ENCODE measurements at regions not wholly inside any gene's neighbourhood (a gene's known extent, or its start where the extent isn't known, plus 50 kb on each side); places are given as distances from the start of the nearest gene placed in this dataset.

DNA sequence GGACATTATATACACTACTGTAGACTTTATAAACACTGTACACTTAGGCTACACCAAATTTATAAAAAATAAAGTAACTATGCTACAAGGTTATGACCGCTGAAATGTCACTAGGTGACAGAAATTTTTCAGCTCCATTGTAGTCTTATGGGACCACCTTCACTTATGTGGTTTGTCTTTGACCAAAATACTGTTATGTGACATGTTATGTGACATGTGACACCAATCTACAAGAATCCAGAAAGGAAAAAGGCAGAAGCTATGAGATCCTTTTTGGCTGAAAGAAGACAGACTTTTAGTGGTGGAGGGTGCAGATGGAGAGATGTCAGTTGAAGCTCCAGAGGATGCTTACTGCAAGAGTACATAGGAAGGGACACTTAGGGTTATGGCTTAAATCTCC, 1378.4 kb upstream of the TENM4 start:
- Histone ChIP-seq H3K27ac (ENCODE audit: low read depth, low read length) (no peak overlapping the region), H3K79me2 (ENCODE audit: control insufficient read depth in 1 of 2, insufficient read depth in 2 of 2, low read length in 2 of 2) (no peaks in the 10 kb centered on the region), H3K4me1 (replicated peaks in 1 of 4; ENCODE audit: control insufficient read depth in 3 of 4, insufficient read depth in 4 of 4, low read length in 3 of 4) (peaks cover 0 to 3% (median 0%) of the 10 kb centered on the region in 4 experiments; a peak in 1 of 7 replicates), H2AFZ (ENCODE audit: low read length) (no peak overlapping the region), H3K14ac (ENCODE audit: insufficient read length) (no peak overlapping the region), H3K56ac (replicated peaks; ENCODE audit: insufficient read length, low read depth, low read length) (no peak overlapping the region), H2BK15ac (ENCODE audit: low read length) (no peak overlapping the region), H3K36me3 (ENCODE audit: control insufficient read depth in 2 of 4, insufficient read depth in 4 of 4, low read length in 3 of 4) (no peaks in the 10 kb centered on the region), H2BK5ac (ENCODE audit: low read depth, low read length) (no peak overlapping the region), H2BK12ac (ENCODE audit: low read depth, low read length) (no peak overlapping the region), H3K23ac (ENCODE audit: insufficient read length) (no peak overlapping the region), H3K23me2 (ENCODE audit: low read depth, low read length) (no peaks in the 10 kb centered on the region), H4K5ac (ENCODE audit: insufficient read length, low read depth, low read length) (no peak overlapping the region), H2AK5ac (ENCODE audit: low read depth, low read length) (no peak overlapping the region), H3K9me3 (ENCODE audit: insufficient read depth in 2 of 2, low read depth in 1 of 2, low read length in 1 of 2) (no peaks in the 10 kb centered on the region), H3K9ac (replicated peaks in 1 of 4; ENCODE audit: extremely low read depth in 1 of 4, low read depth in 3 of 4, low read length in 3 of 4) (no peak overlapping the region), H3K79me1 (ENCODE audit: low read depth, low read length) (no peaks in the 10 kb centered on the region), H4K20me1 (replicated peaks in 1 of 2; ENCODE audit: control insufficient read depth in 1 of 2, insufficient read depth in 2 of 2, low read length in 2 of 2) (no peaks in the 10 kb centered on the region), H3K4ac (replicated peaks; ENCODE audit: insufficient read length, low read depth, low read length) (no peak overlapping the region), H3K4me2 (ENCODE audit: insufficient read depth in 1 of 2, low read depth in 2 of 2, low read length in 2 of 2) (no peak overlapping the region), H4K91ac (replicated peaks; ENCODE audit: insufficient read length, low read length) (no peak overlapping the region), H2BK120ac (replicated peaks; ENCODE audit: low read depth, low read length) (no peak overlapping the region), H4K8ac (ENCODE audit: extremely low read depth, insufficient read depth, low read length) (no peak overlapping the region), H3K27me3 (replicated peaks in 1 of 4; ENCODE audit: control insufficient read depth in 3 of 4, extremely low read depth in 1 of 4, insufficient read depth in 3 of 4, low read length in 3 of 4) (no peaks in the 10 kb centered on the region), H2BK20ac (ENCODE audit: low read length) (no peak overlapping the region), H3K18ac (ENCODE audit: extremely low read depth, low read length) (no peak overlapping the region), H3K4me3 (ENCODE audit: extremely low read depth in 1 of 4, insufficient read depth in 2 of 4, low read depth in 3 of 4, low read length in 4 of 4) (no peak overlapping the region)
- POLR2A ChIA-PET (ENCODE audit: partially characterized antibody): no interaction called here
- FAIRE-seq (no peak), DNase-seq (ENCODE audit: low read depth in 1 of 2, low spot score in 2 of 2) (no peak)
- 95% methylated on average over 1 of the region's 1 CpG; no CpG with 5 or more reads in 1 of the 2 experiments for WGBS, 2 experiments (ENCODE audit: extremely low coverage in 1 of 2, insufficient coverage in 1 of 2, insufficient read length in 1 of 2, insufficient replicate concordance in 2 of 2, low coverage in 1 of 2, low lambda C conversion rate in 2 of 2, missing lambda C conversion rate in 1 of 2)
- CTCF ChIA-PET (ENCODE audit: partially characterized antibody): interaction anchor here (1.1 to 1.4 kb wide), 2 partner anchors 16 to 25 kb away, joined by 3 read pairs; no protein-coding TSS in a partner anchor
- no peak for TF ChIP-seq SP1 (IDR thresholded peaks at IDR 0.05; ENCODE audit: low read depth, low read length)
- no peak for TF ChIP-seq ZNF274 (IDR thresholded peaks at IDR 0.05; ENCODE audit: borderline replicate concordance, extremely low read depth, low read length)
- TF ChIP-seq POLR2A (IDR thresholded peaks at IDR 0.05; ENCODE audit: control extremely low read depth in 1 of 2, low read depth in 2 of 2, low read length in 2 of 2): no peak
- TF ChIP-seq HDAC2 (IDR thresholded peaks at IDR 0.05; ENCODE audit: borderline replicate concordance in 1 of 2, low read depth in 2 of 2, low read length in 2 of 2): no peak
- no peak for TF ChIP-seq EP300 (IDR thresholded peaks at IDR 0.05; ENCODE audit: borderline replicate concordance in 1 of 2, low read depth in 2 of 2, low read length in 2 of 2)
- no peak for TF ChIP-seq GABPA (IDR thresholded peaks at IDR 0.05; ENCODE audit: borderline replicate concordance, insufficient read depth, low read length)
- TF ChIP-seq TCF12 (IDR thresholded peaks at IDR 0.05; ENCODE audit: low read depth, low read length): no peak
- no peak for TF ChIP-seq POU5F1 (IDR thresholded peaks at IDR 0.05; ENCODE audit: low read depth, low read length)
- no peak for TF ChIP-seq SIX5 (IDR thresholded peaks at IDR 0.05; ENCODE audit: low read depth, low read length)
- no peak for TF ChIP-seq RXRA (IDR thresholded peaks at IDR 0.05; ENCODE audit: insufficient read depth, low read depth, low read length)
- no peak for TF ChIP-seq KDM1A (IDR thresholded peaks at IDR 0.05; ENCODE audit: borderline replicate concordance, low read length)
- no peak for TF ChIP-seq RNF2 (IDR thresholded peaks at IDR 0.05; ENCODE audit: borderline replicate concordance, low read depth, low read length, missing control alignments, poor library complexity, severe bottlenecking)
- no peak for TF ChIP-seq RAD21 (IDR thresholded peaks at IDR 0.05 in 1 of 2, conservative IDR thresholded peaks at IDR 0.05 in 1 of 2; ENCODE audit: low read depth in 2 of 2, low read length in 2 of 2)
- TF ChIP-seq SIRT6 (IDR thresholded peaks at IDR 0.05; ENCODE audit: low read length): no peak
- TF ChIP-seq BRCA1 (IDR thresholded peaks at IDR 0.05; ENCODE audit: low read depth, low read length): no peak

Measured in H1 (cell line).